Skin epidermis (tissue), 12 donors: ENCODE measurements at regions not wholly inside any gene's neighbourhood (a gene's known extent, or its start where the extent isn't known, plus 50 kb on each side); places are given as distances from the start of the nearest gene placed in this dataset.
"Not testable (repeated sequence)": the region's sequence is repeated elsewhere in the genome, so short reads cannot be mapped to it uniquely, and the experiment has no call there.

ENCODE experiments used
- H3K27ac ChIP-seq, 21 experiments: fragments of 200-600 bp; sonication (generic) in 11 of 21; one replicate each; pipeline ENCODE4 v1.5.0; 2020; ENCODE audit warnings: mild to moderate bottlenecking in 3 of 21, inconsistent platforms in 2 of 21, moderate library complexity in 2 of 21
- H3K4me3 ChIP-seq, 7 experiments: fragments of 200-600 bp; sonication (generic) in 2 of 7; one replicate each; pipeline ENCODE4 v1.5.0; 2020; ENCODE audit warnings: inconsistent platforms in 2 of 7, mild to moderate bottlenecking in 2 of 7, moderate library complexity in 1 of 7

DNA sequence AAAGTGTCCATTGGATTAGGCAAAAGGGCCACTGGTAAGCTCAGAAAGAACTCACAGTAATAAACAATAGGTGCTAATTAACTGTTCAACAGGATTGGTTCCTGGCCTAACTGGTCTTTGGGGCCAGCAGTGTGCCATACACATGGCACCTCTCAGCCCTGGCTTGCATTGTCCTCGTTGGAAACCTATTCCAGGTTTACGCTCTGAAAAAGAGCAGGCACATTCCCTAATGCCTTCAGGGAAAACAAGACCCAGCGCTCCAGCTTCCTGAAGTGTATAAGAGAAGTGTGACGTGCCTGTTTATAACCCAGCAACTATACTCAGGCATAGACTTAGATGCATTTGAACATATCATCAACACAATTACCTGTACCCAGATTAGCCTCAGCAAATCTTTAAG lies 51.9 kb upstream of the RBM47 start:
- no peak overlapping the region for H3K27ac ChIP-seq
- H3K4me3 ChIP-seq: no peak overlapping the region

DNA sequence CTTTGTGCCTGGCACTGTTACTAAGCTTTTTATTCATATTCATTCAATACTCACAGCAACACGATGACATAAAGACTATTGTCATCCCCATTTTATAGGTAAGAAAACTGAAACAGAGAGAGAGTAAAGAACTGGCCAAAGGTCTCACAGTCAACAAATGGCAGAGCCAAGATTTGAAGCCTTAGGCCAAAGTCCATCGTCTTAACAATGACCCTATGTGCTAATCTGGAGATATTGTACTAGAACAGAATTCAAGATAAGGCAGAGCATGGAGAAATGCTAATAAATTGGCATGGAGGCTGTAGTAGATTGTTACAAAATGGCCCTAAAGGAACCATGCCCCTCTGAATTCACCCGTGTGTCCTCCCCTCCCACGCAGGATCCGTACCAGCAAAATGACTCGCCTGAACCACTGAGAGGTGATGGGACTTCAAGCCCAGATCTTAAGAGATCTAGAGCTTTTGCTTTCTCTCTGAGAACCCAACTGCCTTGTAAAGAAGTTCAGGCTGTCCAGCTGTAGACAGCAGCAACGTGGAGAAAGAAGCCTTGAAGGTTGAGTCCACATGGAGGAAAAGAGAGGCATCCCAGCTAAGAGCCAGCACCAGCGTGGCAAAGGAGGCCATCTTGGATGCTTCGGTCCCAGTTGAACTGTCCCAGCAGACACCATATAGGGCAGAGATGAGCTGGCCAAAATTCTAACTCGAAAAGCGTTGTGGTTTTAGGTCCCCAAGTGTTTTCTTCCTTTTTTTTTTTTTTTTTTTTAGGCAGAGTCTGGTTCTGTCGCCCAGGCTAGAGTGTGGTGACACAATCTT lies 52.8 kb upstream of the RBM47 start:
- Histone ChIP-seq H3K27ac (no peak overlapping the region), H3K4me3 (no peak overlapping the region)

DNA sequence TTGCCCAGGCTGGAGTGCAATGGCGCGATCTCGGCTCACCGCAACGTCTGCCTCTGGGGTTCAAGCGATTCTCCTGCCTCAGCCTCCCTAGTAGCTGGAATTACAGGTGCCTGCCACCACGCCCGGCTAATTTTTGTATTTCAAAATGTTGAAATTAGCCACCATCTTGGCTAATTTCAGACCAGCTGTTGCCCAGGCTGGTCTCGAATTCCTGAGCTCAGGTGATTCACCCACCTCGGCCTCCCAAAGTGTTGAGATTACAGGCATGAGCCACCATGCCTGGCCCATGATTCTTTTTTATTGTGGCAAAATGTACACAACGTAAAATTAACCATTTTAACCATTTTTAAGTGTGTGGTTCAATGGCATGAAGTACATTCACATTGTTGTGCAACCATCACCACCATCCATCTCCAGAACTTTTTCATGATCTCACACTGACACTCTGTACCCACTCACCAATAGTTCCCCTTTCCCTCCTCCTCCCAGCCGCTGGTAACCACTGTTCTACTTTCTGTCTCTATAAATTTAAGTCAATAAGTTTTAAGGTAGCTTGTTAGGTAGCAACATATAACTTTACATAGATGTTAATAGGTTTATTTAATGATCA lies 54.0 kb upstream of the RBM47 start:
- not testable (repeated sequence) for H3K27ac ChIP-seq, H3K4me3 ChIP-seq

DNA sequence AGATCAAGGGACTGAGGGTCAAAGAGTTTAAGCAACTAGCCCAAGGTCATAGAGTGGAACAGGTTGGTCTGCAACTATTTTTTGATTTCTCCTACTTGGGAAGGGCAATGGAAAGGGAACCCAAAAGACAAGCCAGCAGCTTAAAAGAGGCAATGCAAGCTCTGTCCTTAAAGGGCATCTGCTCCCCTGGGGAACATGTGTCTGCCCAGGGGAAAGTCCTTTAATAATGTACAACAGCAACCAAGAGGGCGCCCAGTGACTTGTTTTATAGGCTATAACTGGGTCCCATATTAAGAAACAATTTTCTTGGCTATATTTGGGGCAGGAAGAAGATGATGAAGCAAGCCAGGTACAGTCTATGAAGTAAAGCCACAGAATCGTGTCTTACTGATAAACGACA lies 54.7 kb upstream of the RBM47 start:
- no peak overlapping the region for H3K27ac ChIP-seq
- H3K4me3 ChIP-seq: no peak overlapping the region

DNA sequence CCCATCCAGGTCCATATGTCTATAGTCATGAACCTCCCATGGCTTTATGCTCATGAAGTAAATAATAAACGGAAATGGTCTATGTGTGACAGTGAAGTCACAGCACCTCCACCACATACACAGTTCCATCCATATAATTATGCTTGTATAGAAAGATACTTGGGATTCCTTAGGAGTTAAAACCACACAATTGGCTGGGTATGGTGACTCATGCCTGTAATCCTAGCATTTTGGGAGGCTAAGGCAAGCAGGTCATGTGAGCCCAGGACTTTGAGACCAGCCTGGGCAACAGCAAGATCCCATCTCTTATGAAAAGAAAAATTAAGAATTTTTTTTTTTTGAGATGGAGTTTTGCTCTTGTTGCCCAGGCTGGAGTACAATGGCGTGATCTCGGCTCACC lies 55.6 kb upstream of the RBM47 start:
- Histone ChIP-seq H3K27ac (no peak overlapping the region), H3K4me3 (no peak overlapping the region)

DNA sequence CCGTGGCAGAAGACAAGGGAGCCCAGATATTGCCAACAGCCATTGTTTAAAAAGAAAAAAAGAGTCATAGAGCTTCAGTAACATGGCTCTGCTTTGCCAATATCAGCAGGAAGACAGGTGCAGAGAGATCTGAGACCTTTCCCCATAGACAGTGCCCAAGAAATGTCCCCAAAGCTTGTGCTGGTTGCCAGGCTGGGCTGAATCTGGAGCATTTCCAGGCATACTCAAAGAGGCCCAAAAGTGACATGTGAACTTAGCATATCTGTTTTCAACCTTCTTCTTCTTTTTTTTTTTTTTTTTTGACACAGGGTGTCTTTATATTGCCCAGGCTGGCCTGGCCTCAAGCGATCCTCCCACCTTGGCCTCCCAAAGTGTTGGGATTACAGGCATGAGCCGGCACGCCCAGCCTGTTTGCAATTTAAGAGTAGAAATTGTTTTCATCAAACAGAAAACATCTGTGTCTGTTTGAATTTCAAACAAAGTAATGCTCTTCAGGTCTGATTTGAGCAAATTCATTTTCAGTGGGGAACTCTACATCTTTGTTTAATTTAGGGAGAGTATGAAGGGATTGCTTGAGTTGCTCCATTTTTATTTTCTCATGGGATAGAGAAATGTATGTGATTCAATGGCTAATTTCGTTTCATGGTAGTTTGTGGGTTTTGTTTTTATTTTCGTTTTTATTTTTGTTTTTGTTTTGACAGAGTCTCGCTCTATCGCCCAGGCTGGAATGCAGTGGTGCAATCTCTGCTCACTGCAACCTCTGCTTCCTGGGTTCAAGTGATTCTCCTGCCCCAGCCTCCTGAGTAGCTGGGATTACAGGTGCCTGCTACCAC lies 56.6 kb upstream of the RBM47 start:
- H3K27ac ChIP-seq: no peak overlapping the region
- no peak overlapping the region for H3K4me3 ChIP-seq

DNA sequence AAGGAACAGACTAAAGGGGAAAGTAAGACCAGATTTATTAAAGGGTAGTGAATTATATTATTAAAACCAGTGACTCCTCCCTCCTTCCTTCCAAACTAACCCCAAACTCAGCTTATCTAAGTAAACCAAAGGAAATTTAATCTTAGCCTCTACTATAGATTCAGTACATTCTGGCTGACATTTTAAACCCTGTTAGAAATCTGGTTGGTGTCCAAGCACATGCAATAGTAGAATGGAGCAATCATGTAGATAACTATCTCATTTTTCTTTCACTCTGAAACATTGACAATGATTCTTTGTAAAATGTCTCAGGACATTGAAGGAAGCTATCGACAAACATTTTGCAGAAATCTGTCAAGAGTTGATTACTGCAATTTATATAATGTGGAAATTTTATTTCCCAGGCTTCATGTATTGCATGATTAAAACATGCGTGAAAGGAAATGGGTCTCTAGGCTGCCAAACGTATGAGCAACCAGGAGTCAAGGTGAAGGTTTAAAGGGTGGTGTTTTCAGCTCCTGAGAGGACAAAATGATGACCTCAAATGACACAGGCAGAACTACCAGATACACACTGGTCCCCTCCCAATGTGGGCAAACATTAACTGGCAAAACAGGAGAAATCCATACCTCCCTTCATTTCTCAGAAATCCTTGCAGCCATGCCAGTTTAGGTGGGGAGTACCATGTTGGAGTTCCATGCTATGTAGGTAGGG lies 58.2 kb upstream of the RBM47 start:
- H3K27ac ChIP-seq: peak overlapping the region in 4 of 21 experiments; percentile 1 to 40 (median 28)
- no peak overlapping the region for H3K4me3 ChIP-seq

DNA sequence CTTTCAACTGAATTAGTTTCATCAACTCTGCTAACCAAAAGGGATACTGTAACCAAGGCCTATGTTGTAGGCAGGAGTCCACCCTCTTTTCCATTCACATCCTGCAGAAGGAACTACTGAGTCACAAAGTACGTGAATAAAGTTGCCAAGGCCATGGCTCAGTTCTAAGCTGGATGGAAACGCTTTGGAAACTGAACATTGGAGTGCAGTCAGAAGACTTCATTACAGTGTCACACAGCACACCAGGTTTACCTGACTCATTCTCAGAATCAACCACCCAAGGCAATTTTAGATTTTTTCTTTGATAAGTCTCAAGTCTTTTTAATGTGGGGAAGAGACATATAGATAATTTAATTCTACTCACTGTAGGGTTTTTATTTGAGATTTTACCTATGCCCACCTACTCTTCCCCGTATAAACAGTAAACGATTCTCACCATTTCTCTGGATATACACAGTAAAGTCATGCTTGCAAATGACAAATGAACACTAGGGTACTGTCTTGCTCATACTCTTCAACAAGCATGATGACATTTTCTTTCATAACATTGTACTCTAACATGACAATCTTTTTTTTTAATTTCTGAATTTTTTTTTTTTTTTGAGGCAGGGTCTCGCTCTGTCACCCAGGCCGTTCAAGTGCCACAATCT lies 58.9 kb upstream of the RBM47 start:
- H3K4me3 ChIP-seq: no peak overlapping the region
- peak overlapping the region in 3 of 21 experiments; percentile 1 to 40 (median 27) for H3K27ac ChIP-seq

DNA sequence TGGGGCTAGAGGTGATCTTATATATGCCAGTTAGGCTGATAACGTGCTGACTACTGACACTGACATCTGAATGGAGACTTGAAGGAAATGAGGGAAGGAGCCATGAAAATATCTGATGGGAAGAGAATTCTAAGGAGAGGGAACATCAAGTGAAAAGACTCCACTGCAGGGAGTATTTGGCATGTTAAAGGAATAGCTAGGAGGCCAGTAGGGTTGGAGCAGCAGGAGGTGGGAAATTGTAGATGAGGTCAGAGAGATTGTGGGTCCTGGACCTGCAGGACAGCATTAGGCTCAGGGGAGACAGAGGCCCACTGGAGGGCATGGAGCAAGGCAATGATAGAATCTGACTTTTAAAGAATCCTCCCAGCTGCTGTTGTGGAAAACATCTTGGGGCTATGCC lies 55.8 kb upstream of the NSUN7 start:
- Histone ChIP-seq H3K27ac (no peak overlapping the region), H3K4me3 (no peak overlapping the region)

DNA sequence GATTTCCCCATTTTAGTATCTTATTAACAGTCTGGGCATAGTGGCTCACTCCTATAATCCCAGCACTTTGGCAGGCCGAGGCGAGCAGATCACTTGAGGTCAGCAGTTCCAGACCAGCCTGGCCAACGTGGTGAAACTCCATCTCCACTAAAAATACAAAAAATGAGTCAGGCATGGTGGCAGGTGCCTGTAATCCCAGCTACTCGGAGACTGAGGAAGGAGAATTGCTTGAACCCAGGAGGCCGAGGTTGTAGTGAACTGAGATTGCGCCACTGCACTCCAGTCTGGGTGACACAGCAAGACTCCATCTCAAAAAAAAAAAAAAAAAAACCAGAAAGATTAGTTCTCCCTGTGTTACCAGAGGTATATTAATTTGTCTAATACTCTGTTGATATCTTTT lies 52.3 kb upstream of the NSUN7 start:
- H3K27ac ChIP-seq, H3K4me3 ChIP-seq: not testable (repeated sequence)

DNA sequence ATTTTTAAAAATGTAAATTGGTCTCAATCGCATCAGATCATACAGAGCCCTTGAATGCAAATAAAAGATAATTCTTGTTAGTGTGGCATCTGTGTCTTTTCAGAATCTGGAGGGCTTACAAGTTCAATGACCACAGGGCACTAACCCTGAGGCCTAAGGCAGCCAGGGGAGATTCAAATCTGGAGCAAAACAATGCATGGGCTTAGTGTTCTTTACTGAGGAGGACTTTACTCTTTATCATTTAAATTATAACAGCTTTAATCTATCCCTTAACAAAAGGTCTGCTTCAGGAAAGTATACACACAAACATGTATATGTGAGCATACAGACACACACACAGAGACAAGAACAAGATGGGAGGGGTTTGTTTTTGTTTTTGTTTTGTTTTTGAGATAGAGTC lies 51.0 kb upstream of the NSUN7 start:
- Histone ChIP-seq H3K27ac (no peak overlapping the region), H3K4me3 (no peak overlapping the region)

DNA sequence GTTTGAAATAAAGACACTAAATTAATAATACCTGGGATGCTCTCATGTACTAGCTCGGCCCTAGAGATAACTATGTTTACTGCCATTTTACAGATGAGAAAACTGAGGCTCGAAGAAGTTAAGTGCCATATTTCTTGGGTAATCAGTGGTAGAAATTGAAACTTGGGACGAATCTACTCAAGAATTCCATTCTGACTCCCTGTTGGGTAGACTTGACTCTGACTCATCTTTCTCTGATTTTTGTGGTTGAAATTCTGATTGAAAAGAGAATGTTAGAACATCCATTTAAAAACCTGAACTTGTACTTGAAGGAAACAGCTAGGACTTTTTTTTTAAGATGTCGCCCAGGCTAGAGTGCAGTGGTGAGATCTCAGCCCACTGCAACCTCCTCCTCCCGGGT lies 50.1 kb upstream of the NSUN7 start:
- no peak overlapping the region for H3K27ac ChIP-seq
- H3K4me3 ChIP-seq: no peak overlapping the region
